Astrocyte (in vitro differentiated cells and primary cell): ENCODE measurements at regions not wholly inside any gene's neighbourhood (a gene's known extent, or its start where the extent isn't known, plus 50 kb on each side); places are given as distances from the start of the nearest gene placed in this dataset.

Experiments
- EZH2 ChIP-seq: IDR thresholded peaks from 2 replicates; pipeline ENCODE4 v1.6.1; 2012; ENCODE audit warnings: mild to moderate bottlenecking, low read length, inconsistent platforms; ENCODE audit not compliant: insufficient read depth
- TF ChIP-seq, protein P1 (sequence below): IDR thresholded peaks from 2 replicates; pipeline ENCODE4 v1.5.1; 2011; ENCODE audit warnings: low read depth, mild to moderate bottlenecking, inconsistent platforms, low read length, moderate library complexity; ENCODE audit not compliant: insufficient read depth

DNA sequence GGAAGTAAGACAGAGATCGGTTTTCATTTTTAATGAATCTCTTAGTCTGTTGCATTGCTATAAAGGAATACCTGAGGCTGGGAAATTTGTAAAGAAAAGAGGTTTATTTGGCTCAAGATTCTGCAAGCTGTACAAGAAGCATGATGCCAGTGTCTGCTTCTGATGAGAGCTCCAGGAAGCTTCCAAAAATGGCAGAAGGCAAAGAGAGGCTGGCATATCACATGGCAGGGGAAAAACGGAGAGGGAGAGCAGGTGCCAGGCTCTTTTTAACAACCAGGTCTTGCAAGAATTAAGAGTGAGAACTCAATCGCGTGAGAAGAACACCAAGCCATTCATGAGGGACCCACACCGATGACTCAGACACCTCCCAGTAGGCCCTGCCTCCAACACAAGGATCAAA is 125.0 kb upstream of the THSD7A start:
- TF ChIP-seq, protein P1, sequence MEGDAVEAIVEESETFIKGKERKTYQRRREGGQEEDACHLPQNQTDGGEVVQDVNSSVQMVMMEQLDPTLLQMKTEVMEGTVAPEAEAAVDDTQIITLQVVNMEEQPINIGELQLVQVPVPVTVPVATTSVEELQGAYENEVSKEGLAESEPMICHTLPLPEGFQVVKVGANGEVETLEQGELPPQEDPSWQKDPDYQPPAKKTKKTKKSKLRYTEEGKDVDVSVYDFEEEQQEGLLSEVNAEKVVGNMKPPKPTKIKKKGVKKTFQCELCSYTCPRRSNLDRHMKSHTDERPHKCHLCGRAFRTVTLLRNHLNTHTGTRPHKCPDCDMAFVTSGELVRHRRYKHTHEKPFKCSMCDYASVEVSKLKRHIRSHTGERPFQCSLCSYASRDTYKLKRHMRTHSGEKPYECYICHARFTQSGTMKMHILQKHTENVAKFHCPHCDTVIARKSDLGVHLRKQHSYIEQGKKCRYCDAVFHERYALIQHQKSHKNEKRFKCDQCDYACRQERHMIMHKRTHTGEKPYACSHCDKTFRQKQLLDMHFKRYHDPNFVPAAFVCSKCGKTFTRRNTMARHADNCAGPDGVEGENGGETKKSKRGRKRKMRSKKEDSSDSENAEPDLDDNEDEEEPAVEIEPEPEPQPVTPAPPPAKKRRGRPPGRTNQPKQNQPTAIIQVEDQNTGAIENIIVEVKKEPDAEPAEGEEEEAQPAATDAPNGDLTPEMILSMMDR = no peak
- TF ChIP-seq EZH2 = no peak
